H9 (cell line): ENCODE measurements at regions not wholly inside any gene's neighbourhood (a gene's known extent, or its start where the extent isn't known, plus 50 kb on each side); places are given as distances from the start of the nearest gene placed in this dataset.

Source experiments
- DNase-seq: peaks from one replicate; pipeline ENCODE4 v3.0.0-alpha.2; 2017
- H2AFZ ChIP-seq: one replicate; pipeline ENCODE4 v1.6.1; 2013; ENCODE audit warnings: mild to moderate bottlenecking, low read length, control low read depth, moderate library complexity
- H2AK5ac ChIP-seq: 2 replicates; pipeline ENCODE4 v1.6.1; 2013; ENCODE audit warnings: low read length, control low read depth, mixed read lengths; ENCODE audit not compliant: insufficient read length
- H2BK120ac ChIP-seq: one replicate; pipeline ENCODE4 v1.6.1; 2013; ENCODE audit warnings: low read depth, mild to moderate bottlenecking, low read length, control low read depth, inconsistent platforms; ENCODE audit not compliant: poor library complexity, severe bottlenecking
- H2BK12ac ChIP-seq: 2 replicates; pipeline ENCODE4 v1.6.1; 2013; ENCODE audit warnings: low read length, control low read depth, mixed read lengths, low read depth; ENCODE audit not compliant: insufficient read length
- H2BK15ac ChIP-seq: 2 replicates; pipeline ENCODE4 v1.6.1; 2013; ENCODE audit warnings: low read depth, low read length, control low read depth
- H2BK20ac ChIP-seq: one replicate; pipeline ENCODE4 v1.6.1; 2013; ENCODE audit warnings: low read depth, mild to moderate bottlenecking, low read length, control low read depth, inconsistent platforms; ENCODE audit not compliant: poor library complexity, severe bottlenecking
- H2BK5ac ChIP-seq: 2 replicates; pipeline ENCODE4 v1.6.1; 2013; ENCODE audit warnings: low read length, control low read depth, mixed read lengths; ENCODE audit not compliant: insufficient read length
- H3K14ac ChIP-seq: 2 replicates; pipeline ENCODE4 v1.6.1; 2013; ENCODE audit warnings: low read length, control low read depth; ENCODE audit not compliant: insufficient read depth
- H3K18ac ChIP-seq: 2 replicates; pipeline ENCODE4 v1.6.1; 2013; ENCODE audit warnings: low read depth, mild to moderate bottlenecking, mixed read lengths, low read length, control low read depth; ENCODE audit not compliant: insufficient read length
- H3K23ac ChIP-seq: 2 replicates; pipeline ENCODE4 v1.6.1; 2013; ENCODE audit warnings: low read length, control low read depth, mixed read lengths, low read depth; ENCODE audit not compliant: insufficient read length
- H3K23me2 ChIP-seq: 2 replicates; pipeline ENCODE4 v1.6.1; 2013; ENCODE audit warnings: low read depth, mild to moderate bottlenecking, mixed read lengths, low read length, control low read depth; ENCODE audit not compliant: insufficient read length, poor library complexity, severe bottlenecking
- H3K27ac ChIP-seq: 2 replicates; pipeline ENCODE4 v1.5.1; 2013; ENCODE audit warnings: low read length, control low read depth, mixed read lengths, low read depth; ENCODE audit not compliant: insufficient read length
- H3K27me3 ChIP-seq: 2 replicates; pipeline ENCODE4 v1.6.1; 2013; ENCODE audit warnings: low read length, control low read depth, inconsistent platforms; ENCODE audit not compliant: insufficient read depth
- H3K4ac ChIP-seq: 2 replicates; pipeline ENCODE4 v1.6.1; 2013; ENCODE audit warnings: low read depth, mild to moderate bottlenecking, control low read depth, inconsistent platforms, low read length, moderate library complexity
- H3K4me1 ChIP-seq: 2 replicates; pipeline ENCODE4 v1.6.1; 2013; ENCODE audit warnings: low read length, control low read depth, inconsistent platforms; ENCODE audit not compliant: insufficient read depth
- H3K4me2 ChIP-seq: 2 replicates; pipeline ENCODE4 v1.6.1; 2013; ENCODE audit warnings: low read length, control low read depth, mixed read lengths; ENCODE audit not compliant: insufficient read length, insufficient read depth
- H3K56ac ChIP-seq: 2 replicates; pipeline ENCODE4 v1.6.1; 2013; ENCODE audit warnings: low read depth, mild to moderate bottlenecking, mixed read lengths, low read length, control low read depth; ENCODE audit not compliant: insufficient read length
- H3K79me1 ChIP-seq: 2 replicates; pipeline ENCODE4 v1.6.1; 2013; ENCODE audit warnings: low read depth, mild to moderate bottlenecking, moderate library complexity, low read length, control low read depth, inconsistent platforms; ENCODE audit not compliant: insufficient read depth, poor library complexity, severe bottlenecking
- H3K79me2 ChIP-seq: 2 replicates; pipeline ENCODE4 v1.6.1; 2013; ENCODE audit warnings: low read length, control low read depth, inconsistent platforms; ENCODE audit not compliant: insufficient read depth
- H3K9ac ChIP-seq: 2 replicates; pipeline ENCODE4 v1.6.1; 2013; ENCODE audit warnings: low read length, control low read depth, mixed read lengths; ENCODE audit not compliant: insufficient read length; ENCODE audit errors: extremely low read depth
- H3K9me3 ChIP-seq: one replicate; pipeline ENCODE4 v1.6.1; 2013; ENCODE audit warnings: low read depth, low read length, inconsistent platforms; ENCODE audit not compliant: control insufficient read depth
- H3T11ph ChIP-seq: one replicate; pipeline ENCODE4 v1.6.1; 2013; ENCODE audit warnings: mild to moderate bottlenecking, low read length, control low read depth, inconsistent platforms
- H4K20me1 ChIP-seq: one replicate; pipeline ENCODE4 v1.6.1; 2013; ENCODE audit not compliant: control insufficient read depth, insufficient read length, insufficient read depth
- H4K5ac ChIP-seq: 2 replicates; pipeline ENCODE4 v1.6.1; 2013; ENCODE audit warnings: low read depth, mild to moderate bottlenecking, mixed read lengths, low read length, control low read depth; ENCODE audit not compliant: insufficient read length
- H4K8ac ChIP-seq: replicated peaks from 2 replicates; pipeline ENCODE4 v1.6.1; 2013; ENCODE audit warnings: low read length, control low read depth, mixed read lengths, low read depth; ENCODE audit not compliant: insufficient read length
- H4K91ac ChIP-seq: 2 replicates; pipeline ENCODE4 v1.6.1; 2013; ENCODE audit warnings: low read depth, mild to moderate bottlenecking, moderate library complexity, mixed read lengths, low read length, control low read depth; ENCODE audit not compliant: insufficient read length
- H3K27ac Mint-ChIP-seq, 3 experiments: 2 replicates in 2 of 3; 3 replicates in 1 of 3; pipeline ENCODE4 v1.8.0; 2020 to 2021; ENCODE audit warnings: mixed read lengths in 3 of 3, mild to moderate bottlenecking in 1 of 3, moderate library complexity in 1 of 3
- H3K27me3 Mint-ChIP-seq: 2 replicates; pipeline ENCODE4 v1.8.0; 2021; ENCODE audit warnings: low read depth, mild to moderate bottlenecking, moderate library complexity, mixed read lengths
- H3K36me3 Mint-ChIP-seq, 3 experiments: 2 replicates in 2 of 3; 3 replicates in 1 of 3; pipeline ENCODE4 v1.8.0; 2020 to 2021; ENCODE audit warnings: low read depth in 3 of 3, mixed read lengths in 3 of 3; ENCODE audit not compliant: insufficient read depth in 1 of 3
- H3K4me1 Mint-ChIP-seq, 2 experiments: 2 replicates each; pipeline ENCODE4 v1.8.0; 2020; ENCODE audit warnings: mixed read lengths in 2 of 2
- H3K4me3 Mint-ChIP-seq, 2 experiments: 2 replicates in 1 of 2; 3 replicates in 1 of 2; pipeline ENCODE4 v1.8.0; 2020 to 2021; ENCODE audit warnings: mild to moderate bottlenecking in 2 of 2, mixed read lengths in 2 of 2, moderate library complexity in 1 of 2
- H3K9me3 Mint-ChIP-seq, 2 experiments: 2 replicates in 1 of 2; 3 replicates in 1 of 2; pipeline ENCODE4 v1.8.0; 2020; ENCODE audit warnings: mild to moderate bottlenecking in 2 of 2, mixed read lengths in 2 of 2, moderate library complexity in 1 of 2
- CTCF ChIP-seq: fragments of 200-600 bp; sonication (generic); conservative IDR thresholded peaks from 3 replicates; pipeline ENCODE4 v1.8.0; 2021; ENCODE audit warnings: antibody characterized with exemption, mild to moderate bottlenecking
- WGBS: extraction: QIAGEN DNeasy Blood & Tissue Kit; methylation state at CpG from one replicate; pipeline ENCODE4 v1.1.7; 2013; ENCODE audit warnings: missing lambda C conversion rate, low lambda C conversion rate, mixed read lengths; ENCODE audit not compliant: insufficient read length; ENCODE audit errors: extremely low coverage; 5-methylcytosine and 5-hydroxymethylcytosine counted together

- Histone ChIP-seq H2BK12ac (no peak overlapping the region), H2AK5ac (no peak overlapping the region), H2BK5ac (no peak overlapping the region), H2AFZ (no peak overlapping the region), H3T11ph (no peak overlapping the region), H2BK120ac (no peak overlapping the region), H3K79me1 (no peaks in the 10 kb centered on the region), H3K9ac (no peak overlapping the region), H2BK20ac (no peak overlapping the region), H4K20me1 (no peaks in the 10 kb centered on the region), H3K27me3 (no peaks in the 10 kb centered on the region), H3K56ac (no peak overlapping the region), H3K27ac (no peak overlapping the region), H3K14ac (no peak overlapping the region), H3K9me3 (no peaks in the 10 kb centered on the region), H4K8ac (no peak overlapping the region), H3K18ac (no peak overlapping the region), H3K4me2 (no peak overlapping the region), H3K79me2 (no peaks in the 10 kb centered on the region), H4K5ac (no peak overlapping the region), H3K23ac (no peak overlapping the region), H3K23me2 (no peaks in the 10 kb centered on the region), H3K4me1 (peaks cover 3% of the 10 kb centered on the region; the same call in 1 of the 2 replicates), H2BK15ac (no peak overlapping the region), H4K91ac (no peak overlapping the region), H3K4ac (no peak overlapping the region)
- H3K27me3 Mint-ChIP-seq: no peaks in the 10 kb centered on the region
- H3K27ac Mint-ChIP-seq: peak overlapping the region in 1 of 3 experiments; percentile 12; a peak in 1 of 7 replicates
- no peak for TF ChIP-seq CTCF
- H3K36me3 Mint-ChIP-seq: no peaks in the 10 kb centered on the region
- no peak for DNase-seq
- no peaks in the 10 kb centered on the region for H3K9me3 Mint-ChIP-seq
- H3K4me1 Mint-ChIP-seq: peaks cover 9 to 14% of the 10 kb centered on the region in 2 experiments
- no peak overlapping the region for H3K4me3 Mint-ChIP-seq
- WGBS: no CpG with 5 or more reads among the region's 6 CpGs
These were observed 163.8 kb downstream of the DIRAS2 start for GRCh38 chr9:90478821-90479220.
